Gastroesophageal sphincter (tissue), 3 donors: ENCODE measurements at regions not wholly inside any gene's neighbourhood (a gene's known extent, or its start where the extent isn't known, plus 50 kb on each side); places are given as distances from the start of the nearest gene placed in this dataset.

Source experiments
- EP300 ChIP-seq: sonication (generic); formaldehyde crosslinking; IDR thresholded peaks from one replicate; pipeline ENCODE4 v1.6.1; 2017; ENCODE audit warnings: antibody characterized with exemption, mild to moderate bottlenecking
- POLR2A ChIP-seq, 2 donors: fragments of 450-650 bp; IDR thresholded peaks; one replicate each; pipeline ENCODE4 v1.6.1; 2017; ENCODE audit warnings: antibody characterized with exemption in 2 of 2, mild to moderate bottlenecking in 2 of 2, moderate library complexity in 1 of 2
- POLR2AphosphoS5 ChIP-seq: sonication (generic); formaldehyde crosslinking; IDR thresholded peaks from one replicate; pipeline ENCODE4 v1.6.1; 2017; ENCODE audit warnings: antibody characterized with exemption
- TF ChIP-seq, protein P1 (sequence below), 4 experiments: fragments of 200-600 bp in 2 of 4; fragments of 450-650 bp in 2 of 4; sonication (generic) in 1 of 4; IDR thresholded peaks; one replicate each; pipeline ENCODE4 v1.5.1; 2017 to 2019; ENCODE audit warnings: antibody characterized with exemption in 4 of 4, mild to moderate bottlenecking in 2 of 4, moderate library complexity in 2 of 4

DNA sequence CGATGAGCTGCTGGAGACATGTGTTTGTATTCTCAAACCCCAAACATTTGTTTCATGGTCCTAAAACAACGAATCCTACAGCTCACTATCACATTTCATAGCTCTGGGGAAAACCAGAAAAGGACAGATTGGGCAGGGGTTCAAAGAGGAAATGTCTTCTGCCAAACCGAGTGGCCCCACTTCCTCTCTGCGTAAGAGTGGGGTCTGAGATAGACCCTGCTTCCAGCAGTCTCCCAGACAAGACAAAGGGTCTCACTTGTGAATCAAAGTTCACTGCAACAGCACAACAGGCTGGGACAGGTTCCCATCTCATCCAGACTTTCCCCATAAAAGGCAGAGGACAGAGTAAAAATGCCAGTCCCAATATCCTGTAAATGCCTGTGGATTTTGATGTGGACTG lies 276.2 kb upstream of the SLC24A2 start:
- TF ChIP-seq POLR2A (IDR thresholded peaks at IDR 0.05): no peak
- no peak for TF ChIP-seq EP300
- TF ChIP-seq, protein P1, sequence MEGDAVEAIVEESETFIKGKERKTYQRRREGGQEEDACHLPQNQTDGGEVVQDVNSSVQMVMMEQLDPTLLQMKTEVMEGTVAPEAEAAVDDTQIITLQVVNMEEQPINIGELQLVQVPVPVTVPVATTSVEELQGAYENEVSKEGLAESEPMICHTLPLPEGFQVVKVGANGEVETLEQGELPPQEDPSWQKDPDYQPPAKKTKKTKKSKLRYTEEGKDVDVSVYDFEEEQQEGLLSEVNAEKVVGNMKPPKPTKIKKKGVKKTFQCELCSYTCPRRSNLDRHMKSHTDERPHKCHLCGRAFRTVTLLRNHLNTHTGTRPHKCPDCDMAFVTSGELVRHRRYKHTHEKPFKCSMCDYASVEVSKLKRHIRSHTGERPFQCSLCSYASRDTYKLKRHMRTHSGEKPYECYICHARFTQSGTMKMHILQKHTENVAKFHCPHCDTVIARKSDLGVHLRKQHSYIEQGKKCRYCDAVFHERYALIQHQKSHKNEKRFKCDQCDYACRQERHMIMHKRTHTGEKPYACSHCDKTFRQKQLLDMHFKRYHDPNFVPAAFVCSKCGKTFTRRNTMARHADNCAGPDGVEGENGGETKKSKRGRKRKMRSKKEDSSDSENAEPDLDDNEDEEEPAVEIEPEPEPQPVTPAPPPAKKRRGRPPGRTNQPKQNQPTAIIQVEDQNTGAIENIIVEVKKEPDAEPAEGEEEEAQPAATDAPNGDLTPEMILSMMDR (IDR thresholded peaks at IDR 0.05): no peak
- TF ChIP-seq POLR2AphosphoS5: no peak
